ENCODE measurements at regions not wholly inside any gene's neighbourhood (a gene's known extent, or its start where the extent isn't known, plus 50 kb on each side); places are given as distances from the start of the nearest gene placed in this dataset.

DNA sequence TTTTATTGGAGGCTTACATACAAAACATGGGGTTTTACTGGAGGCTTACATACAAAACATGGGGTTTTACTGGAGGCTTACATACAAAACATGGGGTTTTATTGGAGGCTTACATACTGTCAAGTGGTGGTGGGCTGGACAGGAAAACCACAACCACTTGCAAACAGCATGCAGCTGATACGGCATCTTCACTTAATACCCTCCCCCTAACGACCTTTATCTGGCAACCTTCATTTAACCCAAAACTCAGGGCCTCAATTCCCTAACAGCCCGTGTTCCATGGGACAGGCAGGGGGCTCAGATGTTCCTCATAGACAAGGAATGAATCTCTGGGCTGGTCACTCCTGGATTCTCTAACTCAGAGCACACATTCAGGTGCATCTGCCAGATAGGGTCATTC, 137.1 kb downstream of the CD47 start:
- DNase-seq (ENCODE audit: low read depth): no peak
- TF ChIP-seq, protein P1, sequence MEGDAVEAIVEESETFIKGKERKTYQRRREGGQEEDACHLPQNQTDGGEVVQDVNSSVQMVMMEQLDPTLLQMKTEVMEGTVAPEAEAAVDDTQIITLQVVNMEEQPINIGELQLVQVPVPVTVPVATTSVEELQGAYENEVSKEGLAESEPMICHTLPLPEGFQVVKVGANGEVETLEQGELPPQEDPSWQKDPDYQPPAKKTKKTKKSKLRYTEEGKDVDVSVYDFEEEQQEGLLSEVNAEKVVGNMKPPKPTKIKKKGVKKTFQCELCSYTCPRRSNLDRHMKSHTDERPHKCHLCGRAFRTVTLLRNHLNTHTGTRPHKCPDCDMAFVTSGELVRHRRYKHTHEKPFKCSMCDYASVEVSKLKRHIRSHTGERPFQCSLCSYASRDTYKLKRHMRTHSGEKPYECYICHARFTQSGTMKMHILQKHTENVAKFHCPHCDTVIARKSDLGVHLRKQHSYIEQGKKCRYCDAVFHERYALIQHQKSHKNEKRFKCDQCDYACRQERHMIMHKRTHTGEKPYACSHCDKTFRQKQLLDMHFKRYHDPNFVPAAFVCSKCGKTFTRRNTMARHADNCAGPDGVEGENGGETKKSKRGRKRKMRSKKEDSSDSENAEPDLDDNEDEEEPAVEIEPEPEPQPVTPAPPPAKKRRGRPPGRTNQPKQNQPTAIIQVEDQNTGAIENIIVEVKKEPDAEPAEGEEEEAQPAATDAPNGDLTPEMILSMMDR (IDR thresholded peaks at IDR 0.05; ENCODE audit: insufficient read depth, low read length): no peak
- H3K4me3 ChIP-seq (ENCODE audit: low read depth, low read length): no peak overlapping the region

DNA sequence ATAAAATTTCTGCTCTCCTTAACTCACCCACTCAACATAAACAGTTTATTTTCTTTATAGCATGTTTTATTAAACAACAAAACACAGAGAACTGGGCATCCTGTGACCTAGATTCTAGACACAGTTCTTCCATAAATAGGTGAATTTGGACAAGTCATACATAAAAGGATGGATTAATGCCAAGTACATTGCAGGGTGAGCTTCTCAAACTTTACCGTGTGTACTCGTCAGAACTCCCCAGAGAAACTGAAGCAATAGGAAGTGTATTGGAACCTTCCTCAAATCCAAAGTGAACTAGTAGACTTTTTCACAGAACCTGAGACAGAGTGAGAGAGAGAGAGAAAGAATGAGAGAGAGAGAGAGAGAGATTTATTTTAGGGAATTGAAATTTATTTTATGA, 139.7 kb downstream of the CD47 start:
- H3K4me3 ChIP-seq (ENCODE audit: low read depth, low read length): no peak overlapping the region
- no peak for DNase-seq (ENCODE audit: low read depth)
- TF ChIP-seq, protein P1 (IDR thresholded peaks at IDR 0.05; ENCODE audit: insufficient read depth, low read length): no peak

DNA sequence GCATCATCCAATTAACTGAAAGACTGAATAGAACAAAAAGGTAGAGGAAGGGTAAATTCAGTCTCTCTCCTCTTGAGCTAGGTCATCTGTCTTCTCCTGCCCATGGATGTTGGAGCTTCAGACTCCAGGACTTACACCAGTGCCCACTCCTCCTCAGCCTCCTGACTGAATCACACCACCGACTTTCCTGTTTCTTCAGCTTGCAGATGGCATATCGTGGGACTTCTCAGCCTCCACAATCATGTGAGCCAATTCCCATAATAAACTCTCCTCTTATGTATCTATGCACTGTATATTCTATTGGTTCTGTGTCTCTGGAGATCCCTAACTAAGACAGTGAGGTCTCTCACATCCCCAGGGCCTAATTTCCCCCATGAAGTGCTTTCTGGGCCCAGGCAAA, 140.4 kb downstream of the CD47 start:
- TF ChIP-seq, protein P1 (IDR thresholded peaks at IDR 0.05; ENCODE audit: insufficient read depth, low read length): no peak
- DNase-seq (ENCODE audit: low read depth): no peak
- no peak overlapping the region for H3K4me3 ChIP-seq (ENCODE audit: low read depth, low read length)

DNA sequence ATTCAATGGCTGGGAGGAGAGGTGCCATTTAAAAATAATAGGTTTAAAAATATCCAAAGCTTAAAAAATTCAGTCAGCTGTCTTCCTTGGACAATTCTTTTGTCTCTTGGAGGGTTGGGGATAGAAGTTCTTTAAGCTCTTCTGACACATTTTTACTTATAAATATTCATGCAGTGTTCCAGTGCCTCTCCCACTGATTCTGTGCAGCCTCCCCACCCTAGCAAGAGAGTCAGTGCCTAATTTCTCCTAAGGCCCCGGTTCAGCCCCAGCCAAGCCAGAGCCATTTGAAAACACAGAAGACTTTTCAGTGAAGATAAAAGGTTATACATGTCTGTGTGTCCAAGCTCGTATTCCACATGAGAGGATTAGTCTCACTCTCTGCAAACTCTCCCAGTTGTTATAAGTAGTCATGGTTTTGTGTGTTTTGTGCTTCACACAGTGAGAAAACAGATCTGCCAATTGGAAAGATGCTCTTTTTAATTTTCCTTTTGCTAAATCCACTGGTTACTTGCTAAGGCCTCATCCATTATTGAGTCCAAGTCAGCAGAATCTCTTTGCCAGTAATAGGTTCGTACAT, 141.3 kb downstream of the CD47 start:
- H3K4me3 ChIP-seq (ENCODE audit: low read depth, low read length): no peak overlapping the region
- DNase-seq (ENCODE audit: low read depth): no peak
- TF ChIP-seq, protein P1 (IDR thresholded peaks at IDR 0.05; ENCODE audit: insufficient read depth, low read length): no peak

DNA sequence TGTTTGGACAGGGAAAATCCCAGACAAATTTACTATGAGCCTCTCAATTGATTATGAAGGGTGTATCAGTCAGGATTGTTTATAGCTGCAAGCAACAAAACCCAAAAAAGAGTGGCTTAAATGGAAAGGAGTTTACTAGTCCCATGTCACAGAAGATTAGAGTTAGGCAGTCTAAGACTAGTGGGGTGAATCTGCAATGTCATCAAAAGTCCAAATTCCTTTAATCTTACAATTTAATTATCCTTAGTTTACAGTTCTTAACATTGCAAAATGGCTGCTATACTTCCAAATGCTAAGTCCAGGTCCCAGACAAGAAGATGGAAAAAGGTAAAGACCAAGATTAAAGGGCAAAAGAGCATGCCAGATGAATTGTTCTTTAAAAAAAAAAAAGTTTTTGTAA, 143.6 kb downstream of the CD47 start:
- no peak overlapping the region for H3K4me3 ChIP-seq (ENCODE audit: low read depth, low read length)
- DNase-seq (ENCODE audit: low read depth): no peak
- TF ChIP-seq, protein P1 (IDR thresholded peaks at IDR 0.05; ENCODE audit: insufficient read depth, low read length): no peak

DNA sequence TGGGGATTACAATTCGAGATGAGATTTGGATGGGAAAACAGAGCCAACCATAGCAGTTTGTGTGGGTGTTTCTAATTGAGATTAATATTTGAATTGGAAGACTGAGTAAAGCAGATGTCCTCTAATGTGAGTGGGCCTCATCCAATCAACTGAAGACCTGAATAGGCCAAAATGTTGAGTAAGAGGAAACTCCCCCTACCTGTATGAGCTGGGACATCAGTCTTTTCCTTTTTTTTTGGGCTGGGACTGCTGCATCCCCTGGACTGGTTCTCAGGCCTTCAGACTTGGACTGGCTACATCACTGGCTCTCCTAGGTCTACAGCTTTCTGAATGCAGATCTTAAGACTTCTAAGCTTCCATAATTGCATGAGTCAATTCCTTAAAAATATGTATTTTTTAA, 144.1 kb downstream of the CD47 start:
- H3K4me3 ChIP-seq (ENCODE audit: low read depth, low read length): no peak overlapping the region
- no peak for DNase-seq (ENCODE audit: low read depth)
- TF ChIP-seq, protein P1 (IDR thresholded peaks at IDR 0.05; ENCODE audit: insufficient read depth, low read length): no peak

Data from fibroblast of the aortic adventitia (primary cell).